ENCODE measurements at regions not wholly inside any gene's neighbourhood (a gene's known extent, or its start where the extent isn't known, plus 50 kb on each side); places are given as distances from the start of the nearest gene placed in this dataset.
"Not testable (repeated sequence)": the region's sequence is repeated elsewhere in the genome, so short reads cannot be mapped to it uniquely, and the experiment has no call there.

GRCh38 chr3:11727207-11727606, 83.5 kb upstream of the VGLL4 start:
- H3K4me3 ChIP-seq (ENCODE audit: low read depth in 1 of 2, low read length in 2 of 2) = no peak overlapping the region
- TF ChIP-seq CTCF (IDR thresholded peaks at IDR 0.05; ENCODE audit: borderline replicate concordance, extremely low read depth, low read length, poor library complexity, severe bottlenecking) (no peak), EZH2 (IDR thresholded peaks at IDR 0.05; ENCODE audit: borderline replicate concordance, low read depth, low read length, severe bottlenecking) (no peak)
- H3K4me1 ChIP-seq (ENCODE audit: insufficient read depth, low read length) = no peaks in the 10 kb centered on the region
- H3K4me2 ChIP-seq (ENCODE audit: insufficient read depth, low read length) = no peak overlapping the region
- H3K27ac ChIP-seq (ENCODE audit: low read length) = no peak overlapping the region
- H4K20me1 ChIP-seq (ENCODE audit: insufficient read depth, low read length) = no peaks in the 10 kb centered on the region
- H2AFZ ChIP-seq (ENCODE audit: low read depth, low read length) = no peak overlapping the region
- peaks cover 16% of the 10 kb centered on the region for H3K27me3 ChIP-seq (ENCODE audit: insufficient read depth, low read length, poor library complexity)
- no peaks in the 10 kb centered on the region for H3K9me3 ChIP-seq (ENCODE audit: insufficient read depth, low read length, severe bottlenecking)
- no peaks in the 10 kb centered on the region for H3K79me2 ChIP-seq (ENCODE audit: insufficient read depth, low read length)
- no peak for ATAC-seq (ENCODE audit: insufficient read depth, low read depth)
- no peak for DNase-seq
- no peak overlapping the region for H3K9ac ChIP-seq (ENCODE audit: low read depth, low read length)
- no peaks in the 10 kb centered on the region for H3K36me3 ChIP-seq (ENCODE audit: insufficient read depth, low read length)

- ATAC-seq (ENCODE audit: insufficient read depth, low read depth) (no peak), DNase-seq (no peak)
- Histone ChIP-seq H3K79me2 (ENCODE audit: insufficient read depth, low read length) (no peaks in the 10 kb centered on the region), H3K27me3 (ENCODE audit: insufficient read depth, low read length, poor library complexity) (peaks cover 26% of the 10 kb centered on the region), H3K4me2 (ENCODE audit: insufficient read depth, low read length) (no peak overlapping the region), H3K36me3 (ENCODE audit: insufficient read depth, low read length) (no peaks in the 10 kb centered on the region), H3K4me3 (ENCODE audit: low read depth in 1 of 2, low read length in 2 of 2) (no peak overlapping the region), H3K27ac (ENCODE audit: low read length) (no peak overlapping the region), H2AFZ (ENCODE audit: low read depth, low read length) (no peak overlapping the region), H3K9ac (ENCODE audit: low read depth, low read length) (no peak overlapping the region), H3K4me1 (ENCODE audit: insufficient read depth, low read length) (no peaks in the 10 kb centered on the region), H4K20me1 (ENCODE audit: insufficient read depth, low read length) (no peaks in the 10 kb centered on the region), H3K9me3 (ENCODE audit: insufficient read depth, low read length, severe bottlenecking) (no peaks in the 10 kb centered on the region)
- TF ChIP-seq CTCF (IDR thresholded peaks at IDR 0.05; ENCODE audit: borderline replicate concordance, extremely low read depth, low read length, poor library complexity, severe bottlenecking) (no peak), EZH2 (IDR thresholded peaks at IDR 0.05; ENCODE audit: borderline replicate concordance, low read depth, low read length, severe bottlenecking) (no peak)
Observed at GRCh38 chr3:11726146-11726545, 82.4 kb upstream of the VGLL4 start.

GRCh38 chr3:11725340-11725641, 81.6 kb upstream of the VGLL4 start:
- H3K9me3 ChIP-seq (ENCODE audit: insufficient read depth, low read length, severe bottlenecking); ATAC-seq (ENCODE audit: insufficient read depth, low read depth); H3K79me2 ChIP-seq (ENCODE audit: insufficient read depth, low read length); H4K20me1 ChIP-seq (ENCODE audit: insufficient read depth, low read length); H3K4me2 ChIP-seq (ENCODE audit: insufficient read depth, low read length); DNase-seq; H3K4me1 ChIP-seq (ENCODE audit: insufficient read depth, low read length); H2AFZ ChIP-seq (ENCODE audit: low read depth, low read length); H3K36me3 ChIP-seq (ENCODE audit: insufficient read depth, low read length); H3K27ac ChIP-seq (ENCODE audit: low read length); H3K9ac ChIP-seq (ENCODE audit: low read depth, low read length); H3K4me3 ChIP-seq (ENCODE audit: low read depth in 1 of 2, low read length in 2 of 2): not testable (repeated sequence)
- H3K27me3 ChIP-seq (ENCODE audit: insufficient read depth, low read length, poor library complexity) = peaks cover 34% of the 10 kb centered on the region

GRCh38 chr3:11724615-11725339, 81.1 kb upstream of the VGLL4 start:
- no peaks in the 10 kb centered on the region for H3K36me3 ChIP-seq (ENCODE audit: insufficient read depth, low read length)
- H3K4me2 ChIP-seq (ENCODE audit: insufficient read depth, low read length) = no peak overlapping the region
- H2AFZ ChIP-seq (ENCODE audit: low read depth, low read length) = no peak overlapping the region
- H3K9ac ChIP-seq (ENCODE audit: low read depth, low read length) = no peak overlapping the region
- no peak for TF ChIP-seq EZH2 (IDR thresholded peaks at IDR 0.05; ENCODE audit: borderline replicate concordance, low read depth, low read length, severe bottlenecking)
- TF ChIP-seq CTCF (IDR thresholded peaks at IDR 0.05; ENCODE audit: borderline replicate concordance, extremely low read depth, low read length, poor library complexity, severe bottlenecking) = no peak
- no peaks in the 10 kb centered on the region for H3K79me2 ChIP-seq (ENCODE audit: insufficient read depth, low read length)
- ATAC-seq (ENCODE audit: insufficient read depth, low read depth) (no peak), DNase-seq (no peak)
- H3K4me3 ChIP-seq (ENCODE audit: low read depth in 1 of 2, low read length in 2 of 2) = no peak overlapping the region
- H3K4me1 ChIP-seq (ENCODE audit: insufficient read depth, low read length) = peaks cover 9% of the 10 kb centered on the region
- no peaks in the 10 kb centered on the region for H3K9me3 ChIP-seq (ENCODE audit: insufficient read depth, low read length, severe bottlenecking)
- no peak overlapping the region for H3K27ac ChIP-seq (ENCODE audit: low read length)
- H3K27me3 ChIP-seq (ENCODE audit: insufficient read depth, low read length, poor library complexity) = peaks cover 40% of the 10 kb centered on the region
- H4K20me1 ChIP-seq (ENCODE audit: insufficient read depth, low read length) = no peaks in the 10 kb centered on the region
